GM18870 (cell line): ENCODE measurements at regions not wholly inside any gene's neighbourhood (a gene's known extent, or its start where the extent isn't known, plus 50 kb on each side); places are given as distances from the start of the nearest gene placed in this dataset.

Experiments used
- ATAC-seq: cut with Tn5 transposase; IDR thresholded peaks from one replicate; pipeline ENCODE4 v1.9.1; 2021; ENCODE audit warnings: moderate library complexity; ENCODE audit not compliant: unreplicated experiment

DNA sequence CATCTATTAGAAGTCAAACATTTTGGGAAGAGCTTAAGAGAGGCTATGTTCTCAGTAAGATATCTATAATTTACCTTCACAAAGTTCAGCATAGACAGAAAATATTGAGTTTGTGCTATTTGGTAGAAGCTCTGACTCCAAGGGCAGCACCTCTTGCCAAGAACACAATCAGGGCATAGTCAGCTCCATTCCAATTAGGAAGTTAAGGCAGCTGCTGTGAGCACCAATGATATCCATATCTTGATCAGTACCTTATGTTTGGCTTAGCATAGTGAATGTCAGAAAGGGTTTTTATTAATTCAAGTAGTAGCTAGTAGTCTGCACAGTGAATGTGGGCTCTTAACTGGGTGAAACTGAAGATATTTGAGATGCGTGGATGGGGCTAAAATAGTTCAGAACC lies 86.4 kb upstream of the SPRED2 start:
- no peak for ATAC-seq

- no peak for ATAC-seq
Observed at GRCh38 chr2:65514555-65515195, 82.3 kb upstream of the SPRED2 start.

DNA sequence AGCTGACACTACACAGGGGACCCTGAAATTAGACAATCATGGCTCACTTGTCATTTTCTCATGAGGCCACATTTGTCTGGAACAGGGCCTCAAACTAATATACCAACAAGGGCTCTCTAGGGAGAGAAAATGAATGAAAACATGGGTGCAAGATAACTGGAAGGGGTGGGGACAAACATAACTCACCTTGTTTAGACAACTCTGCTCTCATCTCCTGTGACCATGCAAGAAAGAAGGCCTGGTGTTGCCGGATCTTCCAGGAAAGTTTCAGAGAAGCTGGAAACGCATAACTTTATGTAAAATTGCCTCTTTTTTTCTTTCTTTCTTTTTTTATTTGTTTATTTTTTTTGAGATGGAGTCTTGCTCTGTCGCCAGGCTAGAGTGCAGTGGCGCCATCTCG lies 80.4 kb upstream of the SPRED2 start:
- no peak for ATAC-seq

- ATAC-seq = no peak
Observed at GRCh38 chr2:65511306-65511705, 78.9 kb upstream of the SPRED2 start.

DNA sequence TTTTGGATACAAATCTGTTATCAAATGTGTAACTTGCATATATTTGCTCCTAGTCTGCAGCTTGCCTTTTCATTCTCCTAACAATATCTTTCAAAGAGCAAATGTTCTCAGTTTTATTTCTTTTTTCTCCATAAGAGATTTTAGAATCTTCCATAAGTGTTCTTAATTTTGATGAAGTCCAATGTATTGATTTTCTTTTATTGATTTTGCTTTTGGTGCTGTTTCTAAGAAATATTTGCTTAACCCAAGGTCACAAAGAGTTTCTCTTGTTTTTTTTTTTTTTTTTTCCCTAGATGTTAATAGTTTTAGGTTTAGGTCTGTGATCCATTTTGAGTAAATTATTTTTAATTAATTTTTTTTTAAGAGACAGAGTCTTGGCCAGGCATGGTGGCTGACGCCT lies 75.8 kb upstream of the SPRED2 start:
- ATAC-seq = no peak

DNA sequence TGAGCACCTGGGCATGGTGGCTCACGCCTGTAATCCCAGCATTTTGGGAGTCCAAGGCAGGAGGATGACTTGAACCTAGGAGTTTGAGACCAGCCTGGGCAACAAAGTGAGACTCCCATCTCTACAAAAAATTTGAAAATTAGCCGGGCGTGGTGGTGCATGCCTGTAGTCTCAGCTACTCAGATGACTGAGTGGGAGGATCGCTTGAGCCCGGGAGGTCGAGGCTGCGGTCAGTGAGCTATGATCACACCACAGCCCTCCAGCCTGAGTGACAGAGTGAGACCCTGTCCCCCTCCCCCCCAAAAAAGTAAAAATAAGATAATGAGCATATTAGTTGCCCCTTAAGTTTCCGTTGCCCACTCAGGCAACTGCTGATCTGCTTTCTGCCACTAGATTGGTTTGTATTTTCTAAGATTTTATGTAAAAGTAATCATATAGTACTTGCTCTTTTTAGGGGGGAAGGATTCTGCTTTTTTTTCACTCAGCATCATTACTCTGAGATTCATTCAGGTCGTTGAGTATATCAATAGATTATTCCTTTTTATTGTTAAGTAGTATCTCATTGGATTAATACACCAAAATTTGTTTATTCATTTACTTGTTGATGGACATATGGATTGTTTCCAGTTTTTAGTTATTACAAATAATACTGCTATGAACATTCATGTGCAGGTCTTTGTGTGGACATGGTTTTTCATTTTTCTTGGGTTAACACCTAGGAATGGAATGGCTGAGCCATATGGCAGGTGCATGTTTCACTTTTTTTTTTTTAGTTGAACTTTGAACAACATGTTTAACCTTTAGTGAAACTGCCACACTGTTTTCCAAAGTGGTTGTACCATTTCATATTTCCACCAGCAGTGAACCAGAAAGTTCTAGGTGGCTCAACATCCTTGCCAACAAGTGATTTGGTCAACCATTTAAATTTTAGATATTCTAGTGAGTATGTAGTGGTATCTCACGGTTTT lies 75.0 kb upstream of the SPRED2 start:
- no peak for ATAC-seq

- ATAC-seq = no peak
Observed at GRCh38 chr2:65504814-65505697, 72.7 kb upstream of the SPRED2 start.

GRCh38 chr2:65504201-65504600 lies 71.8 kb upstream of the SPRED2 start:
- ATAC-seq = no peak

GRCh38 chr2:65503746-65504145 lies 71.3 kb upstream of the SPRED2 start:
- no peak for ATAC-seq

- ATAC-seq = no peak
Observed at GRCh38 chr2:65501836-65502235, 69.4 kb upstream of the SPRED2 start.

GRCh38 chr2:65501074-65501473 lies 68.7 kb upstream of the SPRED2 start:
- ATAC-seq = no peak

GRCh38 chr2:65500310-65501040 lies 68.1 kb upstream of the SPRED2 start:
- ATAC-seq = no peak

DNA sequence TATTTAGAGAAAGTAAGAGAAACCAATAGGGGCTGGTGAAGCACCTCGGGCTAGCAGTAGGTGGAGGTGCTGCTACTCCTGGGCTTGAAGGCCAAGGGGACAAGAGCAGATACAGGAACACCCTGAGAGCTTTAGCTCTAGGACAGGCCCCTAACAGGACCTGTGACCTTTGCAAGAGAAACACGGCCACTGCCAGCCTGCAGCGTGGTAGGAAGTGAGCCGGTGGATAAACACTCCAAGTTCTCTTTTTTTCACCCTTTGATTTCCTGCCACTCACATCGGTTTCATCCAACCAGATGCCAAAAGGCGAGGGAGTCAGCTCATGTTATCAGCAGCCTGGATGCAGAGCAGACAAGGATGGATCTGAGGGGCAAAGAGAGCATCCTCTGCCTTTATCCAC lies 66.8 kb upstream of the SPRED2 start:
- ATAC-seq = no peak

DNA sequence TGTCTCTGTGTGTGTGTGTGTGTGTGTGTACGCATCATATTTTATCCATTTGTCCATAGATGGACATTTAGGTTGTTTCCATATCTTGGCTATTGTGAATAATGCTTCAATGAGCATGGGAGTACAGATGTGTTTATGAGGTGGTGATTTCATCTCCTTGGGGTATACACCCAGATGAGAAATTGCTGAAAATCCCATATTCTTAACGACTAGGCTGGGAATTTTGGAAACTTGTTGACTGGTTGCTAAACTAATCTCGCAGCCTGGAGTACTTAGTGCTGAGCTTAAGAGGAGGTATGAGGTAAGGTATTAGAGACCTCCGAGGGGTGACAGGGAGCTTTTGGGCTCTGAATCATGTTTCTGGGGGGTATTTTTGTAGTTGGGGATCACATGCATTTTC lies 66.0 kb upstream of the SPRED2 start:
- ATAC-seq = no peak

GRCh38 chr2:65495251-65495877 lies 63.0 kb upstream of the SPRED2 start:
- no peak for ATAC-seq

GRCh38 chr2:65494078-65494477 lies 61.7 kb upstream of the SPRED2 start:
- ATAC-seq = no peak

DNA sequence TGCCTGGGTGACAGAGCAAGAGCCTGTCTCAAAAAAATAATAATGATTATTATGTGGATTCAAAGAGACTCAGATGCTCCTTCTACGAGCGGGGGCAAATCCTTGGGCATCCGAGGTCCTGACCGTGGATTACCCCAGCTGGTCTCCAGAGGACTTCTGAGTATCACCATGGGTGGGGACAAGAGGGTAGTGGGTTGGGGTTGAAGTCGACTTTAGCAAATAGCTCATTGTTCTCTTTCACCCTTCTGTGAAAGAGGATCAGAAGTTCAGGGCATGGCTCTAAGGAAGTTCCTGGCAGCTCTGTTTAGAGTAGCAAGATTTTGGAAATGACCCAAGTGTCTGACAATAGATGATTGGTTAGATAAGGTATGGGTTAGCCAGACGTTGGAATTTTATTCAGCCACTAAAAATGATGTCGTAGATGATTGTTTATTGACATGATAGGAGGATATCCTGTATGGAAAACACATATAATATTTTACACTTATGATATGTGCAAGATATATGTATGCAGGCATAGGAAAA lies 59.0 kb upstream of the SPRED2 start:
- ATAC-seq = no peak

DNA sequence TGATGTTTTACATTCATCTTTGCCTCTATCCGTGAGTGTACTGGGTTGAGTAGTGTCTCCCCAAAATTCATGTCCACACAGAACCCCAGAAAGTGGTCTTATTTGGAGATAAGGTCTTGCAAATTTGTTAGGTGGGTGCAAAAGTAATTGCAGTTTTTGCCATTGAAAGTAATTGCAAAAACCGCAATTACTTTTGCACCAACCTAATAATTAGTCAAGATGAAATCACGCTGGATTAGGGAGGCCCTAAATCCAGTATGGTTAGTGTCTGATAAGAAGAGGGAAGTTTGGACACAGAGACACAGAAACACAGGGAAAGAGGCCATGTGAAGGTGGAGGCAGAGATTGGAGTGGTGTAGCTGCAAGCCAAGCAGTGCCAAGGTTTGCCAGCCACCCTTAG lies 57.8 kb upstream of the SPRED2 start:
- ATAC-seq = no peak

GRCh38 chr2:65489269-65489668 lies 56.9 kb upstream of the SPRED2 start:
- ATAC-seq = no peak

DNA sequence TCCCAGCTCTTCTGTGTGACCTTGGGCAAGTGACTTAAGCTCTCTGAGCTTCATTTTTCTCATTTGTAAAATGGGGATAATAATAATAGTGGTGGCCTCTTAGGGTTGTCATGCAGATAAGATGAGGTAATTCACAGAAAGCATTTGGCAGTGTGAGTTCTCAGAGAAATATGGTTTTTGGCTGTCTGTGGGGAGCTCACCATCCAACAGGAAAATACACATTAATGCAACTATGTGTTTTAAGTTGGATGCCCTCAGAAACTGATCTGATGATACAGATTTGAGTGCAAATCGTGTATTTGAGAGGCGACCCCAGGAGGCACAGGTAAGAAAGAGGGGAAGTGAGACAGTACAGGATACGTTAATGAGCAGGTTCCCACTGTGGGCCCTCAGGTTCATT lies 56.1 kb upstream of the SPRED2 start:
- ATAC-seq = no peak
